Keratinocyte (primary cell): ENCODE measurements at regions not wholly inside any gene's neighbourhood (a gene's known extent, or its start where the extent isn't known, plus 50 kb on each side); places are given as distances from the start of the nearest gene placed in this dataset.

ENCODE experiments used
- DNase-seq: peaks from one replicate; pipeline ENCODE4 v3.0.0-alpha.2; 2011; ENCODE audit warnings: low read depth, missing footprints, low spot score
- FAIRE-seq: peaks from 2 replicates; lab custom pipeline; 2011; peaks lifted over from hg19 to GRCh38; lab: Jason Lieb, UNC
- H2AFZ ChIP-seq: 2 replicates; pipeline ENCODE4 v1.6.0; 2012; ENCODE audit warnings: low read length, control low read depth, inconsistent platforms; ENCODE audit not compliant: control insufficient read depth
- H3K27ac ChIP-seq: 2 replicates; pipeline ENCODE4 v1.5.1; 2011; ENCODE audit warnings: low read length; ENCODE audit not compliant: control insufficient read depth, insufficient read depth
- H3K27me3 ChIP-seq: 3 replicates; pipeline ENCODE4 v1.6.0; 2011; ENCODE audit warnings: low read length; ENCODE audit not compliant: control insufficient read depth, insufficient read depth; ENCODE audit errors: extremely low read depth
- H3K36me3 ChIP-seq, 2 experiments: 2 replicates in 1 of 2; 3 replicates in 1 of 2; pipeline ENCODE4 v1.5.1; 2011; ENCODE audit warnings: low read length in 2 of 2, mild to moderate bottlenecking in 1 of 2; ENCODE audit not compliant: control insufficient read depth in 2 of 2, insufficient read depth in 2 of 2; ENCODE audit errors: extremely low read depth in 1 of 2
- H3K4me1 ChIP-seq: 3 replicates; pipeline ENCODE4 v1.5.1; 2011; ENCODE audit warnings: low read length; ENCODE audit not compliant: control insufficient read depth, insufficient read depth; ENCODE audit errors: extremely low read depth
- H3K4me2 ChIP-seq: 3 replicates; pipeline ENCODE4 v1.6.0; 2011; ENCODE audit warnings: low read depth, low read length; ENCODE audit not compliant: control insufficient read depth, insufficient read depth; ENCODE audit errors: extremely low read depth
- H3K4me3 ChIP-seq, 3 experiments: fragments of 200-600 bp in 1 of 3; sonication (generic) in 1 of 3; 2 replicates in 2 of 3; 3 replicates in 1 of 3; pipeline ENCODE4 v1.5.1; 2011 to 2016; ENCODE audit warnings: low read length in 3 of 3, mild to moderate bottlenecking in 3 of 3, control low read depth in 2 of 3, inconsistent platforms in 1 of 3, low read depth in 1 of 3, mixed read lengths in 1 of 3, mixed run types in 1 of 3, moderate library complexity in 1 of 3; ENCODE audit not compliant: control insufficient read depth in 2 of 3, insufficient read depth in 2 of 3; ENCODE audit errors: extremely low read depth in 1 of 3
- H3K79me2 ChIP-seq: 2 replicates; pipeline ENCODE4 v1.6.0; 2012; ENCODE audit warnings: low read length; ENCODE audit not compliant: control insufficient read depth, insufficient read depth
- H3K9ac ChIP-seq: 3 replicates; pipeline ENCODE4 v1.6.0; 2011; ENCODE audit warnings: low read length; ENCODE audit not compliant: control insufficient read depth, insufficient read depth; ENCODE audit errors: extremely low read depth
- H3K9me1 ChIP-seq: 3 replicates; pipeline ENCODE4 v1.6.0; 2011; ENCODE audit warnings: low read length; ENCODE audit not compliant: control insufficient read depth, insufficient read depth; ENCODE audit errors: extremely low read depth
- H3K9me3 ChIP-seq: 2 replicates; pipeline ENCODE4 v1.5.1; 2012; ENCODE audit warnings: low read depth, low read length; ENCODE audit not compliant: control insufficient read depth
- H4K20me1 ChIP-seq: 3 replicates; pipeline ENCODE4 v1.6.0; 2011; ENCODE audit warnings: low read length; ENCODE audit not compliant: control insufficient read depth, insufficient read depth; ENCODE audit errors: extremely low read depth
- CTCF ChIP-seq, 3 experiments: IDR thresholded peaks in 1 of 3; conservative IDR thresholded peaks in 1 of 3; optimal IDR thresholded peaks in 1 of 3; 2 replicates in 2 of 3; 3 replicates in 1 of 3; pipeline versions ENCODE3 to v1.5.1; 2011; ENCODE audit warnings: low read length in 3 of 3, mild to moderate bottlenecking in 3 of 3, moderate library complexity in 2 of 3, control low read depth in 1 of 3, inconsistent platforms in 1 of 3; ENCODE audit not compliant: insufficient read depth in 2 of 3; ENCODE audit errors: extremely low read depth in 1 of 3
- EZH2 ChIP-seq: IDR thresholded peaks from one replicate; pipeline ENCODE4 v1.6.1; 2012; ENCODE audit warnings: inconsistent platforms, mild to moderate bottlenecking, low read length, moderate library complexity
- dilution Hi-C: fragments of 300-500 bp; cut with MboI; formaldehyde crosslinking; loops from one replicate; pipeline ENCODE4 v1.7.0; 2020; ENCODE audit warnings: low sequenced_read_pairs; ENCODE audit not compliant: extremely low pct_ligation_motif_present

- DNase-seq (no peak), FAIRE-seq (no peak)
- H3K9ac ChIP-seq = no peak overlapping the region
Observed at GRCh38 chr5:62790348-62790747, 211.7 kb downstream of the LRRC70 start.

GRCh38 chr5:62786099-62786498 lies 207.5 kb downstream of the LRRC70 start:
- Histone ChIP-seq H4K20me1 (no peaks in the 10 kb centered on the region), H3K27me3 (no peaks in the 10 kb centered on the region), H3K79me2 (no peaks in the 10 kb centered on the region), H3K9ac (no peak overlapping the region), H3K9me3 (no peaks in the 10 kb centered on the region), H3K4me2 (no peak overlapping the region), H3K4me1 (no peaks in the 10 kb centered on the region), H3K4me3 (no peak overlapping the region), H3K36me3 (no peaks in the 10 kb centered on the region), H3K27ac (no peak overlapping the region), H2AFZ (no peak overlapping the region), H3K9me1 (no peaks in the 10 kb centered on the region)
- DNase-seq (no peak), FAIRE-seq (no peak)
- TF ChIP-seq CTCF (optimal IDR thresholded peaks at IDR 0.05 in 1 of 3, IDR thresholded peaks at IDR 0.05 in 1 of 3, conservative IDR thresholded peaks at IDR 0.05 in 1 of 3; ENCODE audit: extremely low read depth in 1 of 3, insufficient read depth in 2 of 3, low read length in 3 of 3) (no peak), EZH2 (no peak)
- dilution Hi-C loops = no loop called here

More at GRCh38 chr5:62790348-62790747, 211.7 kb downstream of the LRRC70 start:
- no peaks in the 10 kb centered on the region for H3K9me3 ChIP-seq
- no peak overlapping the region for H2AFZ ChIP-seq
- dilution Hi-C loops = no loop called here
- H3K4me3 ChIP-seq = no peak overlapping the region
- no peaks in the 10 kb centered on the region for H3K36me3 ChIP-seq
- no peak for TF ChIP-seq CTCF (optimal IDR thresholded peaks at IDR 0.05 in 1 of 3, IDR thresholded peaks at IDR 0.05 in 1 of 3, conservative IDR thresholded peaks at IDR 0.05 in 1 of 3; ENCODE audit: extremely low read depth in 1 of 3, insufficient read depth in 2 of 3, low read length in 3 of 3)
- no peak for TF ChIP-seq EZH2
- no peaks in the 10 kb centered on the region for H3K27me3 ChIP-seq
- no peaks in the 10 kb centered on the region for H3K9me1 ChIP-seq
- no peaks in the 10 kb centered on the region for H4K20me1 ChIP-seq
- no peak overlapping the region for H3K4me2 ChIP-seq
- no peak overlapping the region for H3K27ac ChIP-seq
- no peaks in the 10 kb centered on the region for H3K4me1 ChIP-seq
- no peaks in the 10 kb centered on the region for H3K79me2 ChIP-seq
